Calu3 (cell line): ENCODE measurements at regions not wholly inside any gene's neighbourhood (a gene's known extent, or its start where the extent isn't known, plus 50 kb on each side); places are given as distances from the start of the nearest gene placed in this dataset.

Source experiments
- BruUV-seq: library from RNA; stranded (reverse); fragments of 400-500 nt; replicated peaks from 2 replicates; lab custom pipeline; 2021; lab: Mats Ljungman, UMichigan
- CTCF ChIA-PET: fragments of 300-600 bp; sonication (Branson Sonifier 250); formaldehyde crosslinking; loops from one replicate; lab custom pipeline; 2022; ENCODE audit warnings: antibody characterized with exemption; lab: Charles Lee
- DNase-seq: peaks from one replicate; pipeline ENCODE4 v3.0.0; 2022
- H3K27ac Mint-ChIP-seq: one replicate; pipeline ENCODE4 v1.8.0; 2022; ENCODE audit warnings: mixed read lengths; ENCODE audit not compliant: unreplicated experiment
- H3K27me3 Mint-ChIP-seq: one replicate; pipeline ENCODE4 v1.8.0; 2022; ENCODE audit warnings: mixed read lengths; ENCODE audit not compliant: unreplicated experiment
- H3K36me3 Mint-ChIP-seq: one replicate; pipeline ENCODE4 v1.8.0; 2022; ENCODE audit warnings: mild to moderate bottlenecking, moderate library complexity, mixed read lengths; ENCODE audit not compliant: insufficient read depth, unreplicated experiment
- H3K4me1 Mint-ChIP-seq: one replicate; pipeline ENCODE4 v1.8.0; 2022; ENCODE audit warnings: mild to moderate bottlenecking, low read depth, mixed read lengths; ENCODE audit not compliant: unreplicated experiment
- H3K4me3 Mint-ChIP-seq: one replicate; pipeline ENCODE4 v1.8.0; 2022; ENCODE audit warnings: mild to moderate bottlenecking, low read depth, moderate library complexity, mixed read lengths; ENCODE audit not compliant: unreplicated experiment
- H3K9me3 Mint-ChIP-seq: one replicate; pipeline ENCODE4 v1.8.0; 2022; ENCODE audit warnings: low read depth, mixed read lengths; ENCODE audit not compliant: unreplicated experiment
- intact Hi-C: fragments of 100-400 bp; cut with micrococcal nuclease; formaldehyde crosslinking; loops from one replicate; pipeline ENCODE4 v1.10.0; 2022; ENCODE audit not compliant: unreplicated experiment
- TF ChIP-seq, protein P1 (sequence below): fragments of 200-600 bp; IDR thresholded peaks from one replicate; pipeline ENCODE4 v1.8.0; 2022; ENCODE audit warnings: antibody characterized with exemption; ENCODE audit not compliant: unreplicated experiment

DNA sequence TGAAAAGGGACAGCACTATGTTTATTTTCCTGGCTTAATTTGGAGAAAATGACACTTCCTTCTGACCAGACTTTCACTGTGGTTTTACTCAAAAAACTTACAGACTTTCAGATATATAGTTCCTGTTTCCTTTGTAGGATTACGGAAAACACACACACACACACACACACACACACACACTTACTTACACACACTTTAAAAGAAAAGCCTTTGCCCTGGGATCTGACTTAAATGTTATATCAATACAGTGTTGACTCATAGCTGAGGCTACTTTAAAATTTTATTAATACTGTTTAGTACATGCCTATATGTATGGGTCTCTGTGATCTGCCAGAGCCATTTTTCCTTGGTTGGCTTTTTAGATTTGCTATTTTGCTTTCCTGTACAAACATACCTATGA, 758.3 kb downstream of the DNAH5 start:
- H3K4me1 Mint-ChIP-seq, result no peaks in the 10 kb centered on the region
- H3K27me3 Mint-ChIP-seq, result no peaks in the 10 kb centered on the region
- H3K9me3 Mint-ChIP-seq, result peaks cover 13% of the 10 kb centered on the region
- BruUV-seq, result no TSS peak
- TF ChIP-seq, protein P1, sequence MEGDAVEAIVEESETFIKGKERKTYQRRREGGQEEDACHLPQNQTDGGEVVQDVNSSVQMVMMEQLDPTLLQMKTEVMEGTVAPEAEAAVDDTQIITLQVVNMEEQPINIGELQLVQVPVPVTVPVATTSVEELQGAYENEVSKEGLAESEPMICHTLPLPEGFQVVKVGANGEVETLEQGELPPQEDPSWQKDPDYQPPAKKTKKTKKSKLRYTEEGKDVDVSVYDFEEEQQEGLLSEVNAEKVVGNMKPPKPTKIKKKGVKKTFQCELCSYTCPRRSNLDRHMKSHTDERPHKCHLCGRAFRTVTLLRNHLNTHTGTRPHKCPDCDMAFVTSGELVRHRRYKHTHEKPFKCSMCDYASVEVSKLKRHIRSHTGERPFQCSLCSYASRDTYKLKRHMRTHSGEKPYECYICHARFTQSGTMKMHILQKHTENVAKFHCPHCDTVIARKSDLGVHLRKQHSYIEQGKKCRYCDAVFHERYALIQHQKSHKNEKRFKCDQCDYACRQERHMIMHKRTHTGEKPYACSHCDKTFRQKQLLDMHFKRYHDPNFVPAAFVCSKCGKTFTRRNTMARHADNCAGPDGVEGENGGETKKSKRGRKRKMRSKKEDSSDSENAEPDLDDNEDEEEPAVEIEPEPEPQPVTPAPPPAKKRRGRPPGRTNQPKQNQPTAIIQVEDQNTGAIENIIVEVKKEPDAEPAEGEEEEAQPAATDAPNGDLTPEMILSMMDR, result no peak
- no peak overlapping the region for H3K4me3 Mint-ChIP-seq
- CTCF ChIA-PET, result no interaction called here
- intact Hi-C loops, result no loop called here
- no peaks in the 10 kb centered on the region for H3K36me3 Mint-ChIP-seq
- DNase-seq, result no peak
- H3K27ac Mint-ChIP-seq, result no peak overlapping the region

DNA sequence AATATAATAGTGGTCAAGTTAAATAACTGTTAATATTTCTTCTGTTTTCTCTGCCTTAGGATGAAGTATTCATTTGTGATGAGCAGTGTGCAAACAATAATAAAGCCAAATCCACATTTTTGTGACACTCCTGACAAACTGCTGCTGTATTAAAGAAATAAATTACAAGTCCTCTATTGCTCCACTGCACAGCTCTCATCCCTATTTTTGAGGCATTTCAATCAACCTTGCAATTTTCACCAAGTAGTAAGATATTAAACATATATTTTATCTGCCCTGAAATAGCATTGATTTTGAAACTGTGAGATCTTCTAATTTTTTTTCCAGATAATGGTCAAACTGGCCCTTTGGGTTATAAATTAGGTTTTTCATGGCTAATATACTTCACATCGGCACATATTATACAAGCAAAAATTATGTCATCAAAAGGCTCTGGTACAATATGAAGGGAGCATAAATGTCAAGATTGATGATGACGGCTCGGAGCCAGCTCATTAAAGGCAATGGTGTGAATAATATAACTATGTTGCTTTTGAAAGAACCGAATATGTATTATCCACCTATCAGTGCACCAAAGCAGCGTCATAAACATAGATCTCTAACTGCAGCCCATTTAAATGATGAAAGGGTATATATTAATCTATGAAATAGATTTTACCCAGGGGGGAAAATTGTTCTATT, 764.9 kb downstream of the DNAH5 start:
- no TSS peak for BruUV-seq
- TF ChIP-seq, protein P1, result no peak
- peaks cover 15% of the 10 kb centered on the region for H3K9me3 Mint-ChIP-seq
- no peaks in the 10 kb centered on the region for H3K27me3 Mint-ChIP-seq
- CTCF ChIA-PET, result no interaction called here
- no peak overlapping the region for H3K4me3 Mint-ChIP-seq
- intact Hi-C loops, result no loop called here
- DNase-seq, result no peak
- no peaks in the 10 kb centered on the region for H3K4me1 Mint-ChIP-seq
- H3K27ac Mint-ChIP-seq, result no peak overlapping the region
- no peaks in the 10 kb centered on the region for H3K36me3 Mint-ChIP-seq

DNA sequence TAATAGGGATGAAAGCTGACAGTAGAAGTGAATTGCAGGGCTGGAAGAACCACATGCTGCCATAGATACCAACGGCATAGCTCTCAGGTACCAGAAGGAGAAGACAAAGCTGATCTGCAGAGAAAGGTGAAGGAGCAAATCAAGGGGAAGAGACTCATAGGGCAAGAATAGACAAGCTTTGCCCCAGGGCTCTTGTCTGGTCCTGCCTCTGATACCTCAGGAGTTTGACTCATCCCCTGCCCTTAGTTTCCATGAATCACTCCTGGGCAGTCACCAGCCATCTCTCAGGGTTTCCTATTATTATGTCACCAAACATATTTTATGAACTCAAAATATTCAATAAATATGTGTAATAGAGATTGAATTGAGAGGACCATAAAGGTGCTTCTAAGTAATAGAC, 800.9 kb downstream of the DNAH5 start:
- no peak for DNase-seq
- H3K9me3 Mint-ChIP-seq, result peaks cover 10% of the 10 kb centered on the region
- TF ChIP-seq, protein P1, result no peak
- H3K27me3 Mint-ChIP-seq, result no peaks in the 10 kb centered on the region
- H3K36me3 Mint-ChIP-seq, result no peaks in the 10 kb centered on the region
- no peak overlapping the region for H3K4me3 Mint-ChIP-seq
- H3K27ac Mint-ChIP-seq, result no peak overlapping the region
- CTCF ChIA-PET, result no interaction called here
- H3K4me1 Mint-ChIP-seq, result no peaks in the 10 kb centered on the region
- intact Hi-C loops, result no loop called here
- BruUV-seq, result no TSS peak

GRCh38 chr5:13143214-13143613, 801.3 kb downstream of the DNAH5 start:
- Mint-ChIP-seq H3K27ac (no peak overlapping the region), H3K4me1 (no peaks in the 10 kb centered on the region), H3K4me3 (no peak overlapping the region), H3K9me3 (peaks cover 12% of the 10 kb centered on the region), H3K36me3 (no peaks in the 10 kb centered on the region), H3K27me3 (no peaks in the 10 kb centered on the region)
- BruUV-seq, result no TSS peak
- TF ChIP-seq, protein P1, result no peak
- CTCF ChIA-PET, result no interaction called here
- DNase-seq, result no peak
- intact Hi-C loops, result no loop called here
